DOHH2 (cell line): ENCODE measurements at regions not wholly inside any gene's neighbourhood (a gene's known extent, or its start where the extent isn't known, plus 50 kb on each side); places are given as distances from the start of the nearest gene placed in this dataset.

ENCODE experiments used
- H3F3A ChIP-seq: fragments of 200-600 bp; sonication (generic), shearing (Covaris generic); 2 replicates; pipeline ENCODE4 v1.6.0; 2016; ENCODE audit warnings: antibody characterized with exemption, mild to moderate bottlenecking; ENCODE audit not compliant: control insufficient read depth, insufficient read depth
- H3K27ac ChIP-seq: fragments of 200-600 bp; sonication (generic); 2 replicates; pipeline ENCODE4 v1.5.1; 2014; ENCODE audit warnings: low read depth, mild to moderate bottlenecking, low read length, moderate library complexity
- H3K27me3 ChIP-seq: fragments of 200-600 bp; sonication (generic); 2 replicates; pipeline ENCODE4 v1.6.1; 2014; ENCODE audit warnings: mild to moderate bottlenecking, low read length, mixed read lengths; ENCODE audit not compliant: control insufficient read depth
- H3K36me3 ChIP-seq: fragments of 200-600 bp; sonication (generic); 2 replicates; pipeline ENCODE4 v1.6.1; 2014; ENCODE audit warnings: mild to moderate bottlenecking, low read length, moderate library complexity, mixed read lengths; ENCODE audit not compliant: control insufficient read depth
- H3K4me1 ChIP-seq: fragments of 200-600 bp; sonication (generic); 2 replicates; pipeline ENCODE4 v1.6.1; 2014; ENCODE audit warnings: mild to moderate bottlenecking, low read length, mixed read lengths; ENCODE audit not compliant: control insufficient read depth
- H3K4me2 ChIP-seq: fragments of 200-600 bp; sonication (generic); 2 replicates; pipeline ENCODE4 v1.6.0; 2014; ENCODE audit warnings: mild to moderate bottlenecking, low read length, moderate library complexity
- H3K4me3 ChIP-seq: fragments of 200-600 bp; sonication (generic); 2 replicates; pipeline ENCODE4 v1.5.1; 2014; ENCODE audit warnings: mild to moderate bottlenecking, low read length, mixed read lengths
- H3K79me2 ChIP-seq: fragments of 200-600 bp; sonication (generic); 2 replicates; pipeline ENCODE4 v1.6.1; 2014; ENCODE audit warnings: mild to moderate bottlenecking, low read length, mixed read lengths; ENCODE audit not compliant: control insufficient read depth
- H3K9me2 ChIP-seq: fragments of 200-600 bp; sonication (generic); replicated peaks from 2 replicates; pipeline ENCODE4 v1.6.1; 2014; ENCODE audit warnings: mild to moderate bottlenecking, low read length, mixed read lengths; ENCODE audit not compliant: control insufficient read depth
- H3K9me3 ChIP-seq: fragments of 200-600 bp; sonication (generic); 2 replicates; pipeline ENCODE4 v1.6.1; 2014; ENCODE audit warnings: antibody characterized with exemption, low read length, mixed read lengths; ENCODE audit not compliant: control insufficient read depth, insufficient read depth
- H4K20me1 ChIP-seq: fragments of 200-600 bp; sonication (generic); 2 replicates; pipeline ENCODE4 v1.6.0; 2014; ENCODE audit warnings: low read depth, mild to moderate bottlenecking, antibody characterized with exemption, low read length, moderate library complexity; ENCODE audit not compliant: control insufficient read depth, insufficient read depth
- EZH2phosphoT487 ChIP-seq: fragments of 200-600 bp; sonication (generic); IDR thresholded peaks from 2 replicates; pipeline ENCODE4 v1.6.1; 2017; ENCODE audit warnings: borderline replicate concordance, mild to moderate bottlenecking, antibody characterized with exemption, low read length, moderate library complexity, mixed read lengths
- TF ChIP-seq, protein P1 (sequence below): fragments of 200-600 bp; sonication (generic); IDR thresholded peaks from one replicate; pipeline ENCODE4 v1.5.1; 2014; ENCODE audit warnings: antibody characterized with exemption, mild to moderate bottlenecking, low read depth, low read length; ENCODE audit not compliant: poor library complexity, severe bottlenecking

DNA sequence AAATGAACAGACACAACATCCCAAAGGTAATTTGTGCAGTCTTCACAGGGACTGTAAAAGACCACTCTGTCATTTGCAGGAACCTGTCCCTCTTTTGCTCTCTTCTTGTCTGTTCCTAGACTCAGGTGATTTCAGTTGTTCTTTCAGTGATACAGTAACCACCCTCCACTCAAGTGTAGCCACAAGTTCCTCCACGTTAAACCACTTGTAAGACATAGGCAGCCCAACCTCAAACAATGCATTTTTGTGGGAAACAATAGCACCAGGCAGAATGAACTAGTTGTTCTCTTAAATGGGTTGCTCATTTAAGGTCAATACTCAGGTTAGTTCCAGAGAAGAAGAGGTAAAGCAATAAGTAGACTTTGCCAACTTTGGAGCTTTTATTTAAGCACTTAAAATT is 359.4 kb downstream of the MZT1 start:
- no peak overlapping the region for H3K27ac ChIP-seq
- no peaks in the 10 kb centered on the region for H3K4me1 ChIP-seq
- no peaks in the 10 kb centered on the region for H4K20me1 ChIP-seq
- no peak overlapping the region for H3K4me3 ChIP-seq
- no peak overlapping the region for H3K4me2 ChIP-seq
- H3K36me3 ChIP-seq = no peaks in the 10 kb centered on the region
- no peaks in the 10 kb centered on the region for H3F3A ChIP-seq
- no peaks in the 10 kb centered on the region for H3K79me2 ChIP-seq
- TF ChIP-seq EZH2phosphoT487 = no peak
- TF ChIP-seq, protein P1, sequence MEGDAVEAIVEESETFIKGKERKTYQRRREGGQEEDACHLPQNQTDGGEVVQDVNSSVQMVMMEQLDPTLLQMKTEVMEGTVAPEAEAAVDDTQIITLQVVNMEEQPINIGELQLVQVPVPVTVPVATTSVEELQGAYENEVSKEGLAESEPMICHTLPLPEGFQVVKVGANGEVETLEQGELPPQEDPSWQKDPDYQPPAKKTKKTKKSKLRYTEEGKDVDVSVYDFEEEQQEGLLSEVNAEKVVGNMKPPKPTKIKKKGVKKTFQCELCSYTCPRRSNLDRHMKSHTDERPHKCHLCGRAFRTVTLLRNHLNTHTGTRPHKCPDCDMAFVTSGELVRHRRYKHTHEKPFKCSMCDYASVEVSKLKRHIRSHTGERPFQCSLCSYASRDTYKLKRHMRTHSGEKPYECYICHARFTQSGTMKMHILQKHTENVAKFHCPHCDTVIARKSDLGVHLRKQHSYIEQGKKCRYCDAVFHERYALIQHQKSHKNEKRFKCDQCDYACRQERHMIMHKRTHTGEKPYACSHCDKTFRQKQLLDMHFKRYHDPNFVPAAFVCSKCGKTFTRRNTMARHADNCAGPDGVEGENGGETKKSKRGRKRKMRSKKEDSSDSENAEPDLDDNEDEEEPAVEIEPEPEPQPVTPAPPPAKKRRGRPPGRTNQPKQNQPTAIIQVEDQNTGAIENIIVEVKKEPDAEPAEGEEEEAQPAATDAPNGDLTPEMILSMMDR = no peak
- H3K9me3 ChIP-seq = no peaks in the 10 kb centered on the region
- H3K27me3 ChIP-seq = no peaks in the 10 kb centered on the region
- no peaks in the 10 kb centered on the region for H3K9me2 ChIP-seq

DNA sequence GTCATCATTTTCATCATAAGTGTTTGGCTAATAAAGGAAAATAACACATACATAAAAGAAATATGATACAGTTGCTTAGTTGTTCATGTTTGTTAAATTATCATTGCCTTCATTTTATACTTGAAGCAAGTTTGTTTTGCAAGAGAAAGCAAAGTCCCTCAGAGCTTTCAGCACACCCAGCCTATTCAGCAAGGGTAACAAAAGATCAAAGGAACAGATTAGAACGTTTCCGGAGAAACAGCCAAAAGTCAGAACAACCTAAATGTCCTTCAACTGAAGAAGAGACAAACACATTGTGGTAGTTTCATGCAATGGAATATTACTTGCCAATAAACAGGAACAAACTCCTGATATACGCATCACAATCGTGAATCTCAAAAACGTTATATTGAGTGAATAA is 380.7 kb downstream of the MZT1 start:
- H3K79me2 ChIP-seq = no peaks in the 10 kb centered on the region
- no peaks in the 10 kb centered on the region for H3K4me1 ChIP-seq
- no peak overlapping the region for H3K4me2 ChIP-seq
- H3K9me3 ChIP-seq = no peaks in the 10 kb centered on the region
- no peaks in the 10 kb centered on the region for H3F3A ChIP-seq
- no peak overlapping the region for H3K4me3 ChIP-seq
- no peak overlapping the region for H3K27ac ChIP-seq
- H3K36me3 ChIP-seq = no peaks in the 10 kb centered on the region
- no peaks in the 10 kb centered on the region for H3K27me3 ChIP-seq
- H4K20me1 ChIP-seq = no peaks in the 10 kb centered on the region
- TF ChIP-seq, protein P1 = no peak
- H3K9me2 ChIP-seq = no peaks in the 10 kb centered on the region

DNA sequence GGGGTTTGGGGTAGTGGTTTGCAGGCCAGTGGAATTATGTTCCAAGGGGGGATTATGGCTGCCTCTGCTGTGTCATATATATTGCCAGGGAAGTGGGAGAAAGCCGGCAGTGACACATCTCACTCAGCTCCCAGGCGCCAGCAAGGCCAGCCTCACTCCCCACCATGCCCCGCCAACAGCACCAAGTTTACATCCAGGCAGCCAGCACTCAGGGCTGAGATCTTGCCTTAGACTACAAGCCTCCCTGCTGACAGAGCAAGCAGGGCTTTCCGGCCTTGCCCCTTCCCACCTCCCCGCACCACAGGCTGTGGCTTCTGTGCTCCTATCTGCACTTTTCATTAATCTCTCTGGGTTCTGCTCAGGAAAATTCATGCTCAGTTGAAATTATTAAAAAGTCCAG is 385.1 kb downstream of the MZT1 start:
- Histone ChIP-seq H3K36me3 (no peaks in the 10 kb centered on the region), H3K79me2 (no peaks in the 10 kb centered on the region), H3K27me3 (no peaks in the 10 kb centered on the region), H4K20me1 (no peaks in the 10 kb centered on the region), H3F3A (no peaks in the 10 kb centered on the region), H3K4me2 (no peak overlapping the region), H3K27ac (no peak overlapping the region), H3K4me1 (no peaks in the 10 kb centered on the region), H3K4me3 (no peak overlapping the region), H3K9me2 (no peaks in the 10 kb centered on the region), H3K9me3 (no peaks in the 10 kb centered on the region)
- no peak for TF ChIP-seq EZH2phosphoT487
- TF ChIP-seq, protein P1 = no peak

DNA sequence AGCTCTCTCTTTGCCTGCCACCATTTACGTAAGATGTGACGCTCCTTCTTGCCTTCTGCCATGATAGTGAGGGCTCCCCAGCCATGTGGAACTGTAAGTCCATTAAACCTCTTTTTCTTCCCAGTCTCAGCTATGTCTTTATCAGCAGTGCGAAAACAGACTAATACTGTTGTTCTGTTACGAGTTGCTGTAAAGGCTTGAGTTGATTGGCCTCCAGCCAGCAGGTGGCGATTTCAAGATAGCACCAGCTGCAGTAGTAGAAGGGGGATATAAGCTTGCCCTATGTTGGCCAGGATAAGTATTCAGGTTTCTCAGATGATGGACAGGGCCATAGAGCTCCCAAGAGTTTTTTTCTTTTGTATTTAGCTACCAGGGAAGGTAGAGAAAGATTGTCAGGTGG is 385.5 kb downstream of the MZT1 start:
- H3K79me2 ChIP-seq = no peaks in the 10 kb centered on the region
- H4K20me1 ChIP-seq = no peaks in the 10 kb centered on the region
- no peaks in the 10 kb centered on the region for H3K27me3 ChIP-seq
- H3K4me2 ChIP-seq = no peak overlapping the region
- H3K9me2 ChIP-seq = no peaks in the 10 kb centered on the region
- no peaks in the 10 kb centered on the region for H3K36me3 ChIP-seq
- TF ChIP-seq, protein P1 = no peak
- no peak for TF ChIP-seq EZH2phosphoT487
- H3F3A ChIP-seq = no peaks in the 10 kb centered on the region
- H3K4me3 ChIP-seq = no peak overlapping the region
- H3K4me1 ChIP-seq = no peaks in the 10 kb centered on the region
- H3K27ac ChIP-seq = no peak overlapping the region
- no peaks in the 10 kb centered on the region for H3K9me3 ChIP-seq
